ENCODE measurements at regions not wholly inside any gene's neighbourhood (a gene's known extent, or its start where the extent isn't known, plus 50 kb on each side); places are given as distances from the start of the nearest gene placed in this dataset.
"Not testable (repeated sequence)": the region's sequence is repeated elsewhere in the genome, so short reads cannot be mapped to it uniquely, and the experiment has no call there.

GRCh38 chr4:138632856-138633579 is 382.6 kb upstream of the NOCT start:
- H3K36me3 ChIP-seq: no peaks in the 10 kb centered on the region
- H3K4me1 ChIP-seq (replicated peaks): no peaks in the 10 kb centered on the region
- H3K9me3 ChIP-seq: no peaks in the 10 kb centered on the region
- no peak for DNase-seq (ENCODE audit: low spot score)
- H3K27ac ChIP-seq: no peak overlapping the region
- TF ChIP-seq POLR2A (IDR thresholded peaks at IDR 0.05): no peak
- no peak for TF ChIP-seq CTCF (IDR thresholded peaks at IDR 0.05)
- TF ChIP-seq POLR2AphosphoS5 (IDR thresholded peaks at IDR 0.05): no peak
- H3K4me3 ChIP-seq: no peak overlapping the region
- WGBS: 85% methylated on average over 5 of the region's 5 CpGs
- no peaks in the 10 kb centered on the region for H3K27me3 ChIP-seq (replicated peaks; ENCODE audit: insufficient read depth)
- intact Hi-C loops (cut with DNase I): no loop called here

- Histone ChIP-seq H3K36me3 (no peaks in the 10 kb centered on the region), H3K27me3 (replicated peaks; ENCODE audit: insufficient read depth) (no peaks in the 10 kb centered on the region), H3K27ac (no peak overlapping the region), H3K4me3 (no peak overlapping the region), H3K4me1 (replicated peaks) (no peaks in the 10 kb centered on the region), H3K9me3 (no peaks in the 10 kb centered on the region)
- DNase-seq (ENCODE audit: low spot score): no peak
- WGBS: 51% methylated on average over 3 of the region's 3 CpGs
- intact Hi-C loops (cut with DNase I): no loop called here
- TF ChIP-seq POLR2AphosphoS5 (IDR thresholded peaks at IDR 0.05) (no peak), CTCF (IDR thresholded peaks at IDR 0.05) (no peak), POLR2A (IDR thresholded peaks at IDR 0.05) (no peak)
Observed at GRCh38 chr4:138630666-138631065, 384.9 kb upstream of the NOCT start.

- Histone ChIP-seq H3K27me3 (replicated peaks; ENCODE audit: insufficient read depth) (no peaks in the 10 kb centered on the region), H3K4me3 (no peak overlapping the region), H3K4me1 (replicated peaks) (no peaks in the 10 kb centered on the region), H3K9me3 (no peaks in the 10 kb centered on the region), H3K36me3 (no peaks in the 10 kb centered on the region), H3K27ac (no peak overlapping the region)
- WGBS: 89% methylated on average over 2 of the region's 2 CpGs
- DNase-seq (ENCODE audit: low spot score): no peak
- intact Hi-C loops (cut with DNase I): no loop called here
- no peak for TF ChIP-seq POLR2AphosphoS5 (IDR thresholded peaks at IDR 0.05)
- TF ChIP-seq CTCF (IDR thresholded peaks at IDR 0.05): no peak
- no peak for TF ChIP-seq POLR2A (IDR thresholded peaks at IDR 0.05)
Observed at GRCh38 chr4:138629669-138630068, 385.9 kb upstream of the NOCT start.

GRCh38 chr4:138627096-138627495 is 384.9 kb upstream of the SLC7A11 start:
- H3K36me3 ChIP-seq: no peaks in the 10 kb centered on the region
- H3K27me3 ChIP-seq (replicated peaks; ENCODE audit: insufficient read depth): no peaks in the 10 kb centered on the region
- no peak overlapping the region for H3K4me3 ChIP-seq
- intact Hi-C loops (cut with DNase I): no loop called here
- no peak for DNase-seq (ENCODE audit: low spot score)
- H3K4me1 ChIP-seq (replicated peaks): no peaks in the 10 kb centered on the region
- H3K27ac ChIP-seq: no peak overlapping the region
- TF ChIP-seq POLR2A (IDR thresholded peaks at IDR 0.05) (no peak), POLR2AphosphoS5 (IDR thresholded peaks at IDR 0.05) (no peak), CTCF (IDR thresholded peaks at IDR 0.05) (no peak)
- 88% methylated on average over 5 of the region's 5 CpGs for WGBS
- no peaks in the 10 kb centered on the region for H3K9me3 ChIP-seq

GRCh38 chr4:138622362-138622761 is 380.2 kb upstream of the SLC7A11 start:
- H3K27ac ChIP-seq; H3K9me3 ChIP-seq; intact Hi-C loops (cut with DNase I); H3K4me1 ChIP-seq (replicated peaks); H3K36me3 ChIP-seq; H3K27me3 ChIP-seq (replicated peaks; ENCODE audit: insufficient read depth); DNase-seq (ENCODE audit: low spot score); H3K4me3 ChIP-seq: not testable (repeated sequence)
- WGBS: 79% methylated on average over 4 of the region's 4 CpGs
